Stimulated activated CD4-positive, alpha-beta T cell treated with anti-CD3 and anti-CD28 coated beads, Interleukin-2, amount 100 ng/mL, for 4 hours (primary cell): ENCODE measurements at regions not wholly inside any gene's neighbourhood (a gene's known extent, or its start where the extent isn't known, plus 50 kb on each side); places are given as distances from the start of the nearest gene placed in this dataset.
"Not testable (repeated sequence)": the region's sequence is repeated elsewhere in the genome, so short reads cannot be mapped to it uniquely, and the experiment has no call there.

Experiments
- DNase-seq: peaks from one replicate; pipeline ENCODE4 v3.0.0-alpha.2; 2020; ENCODE audit warnings: low read depth

DNA sequence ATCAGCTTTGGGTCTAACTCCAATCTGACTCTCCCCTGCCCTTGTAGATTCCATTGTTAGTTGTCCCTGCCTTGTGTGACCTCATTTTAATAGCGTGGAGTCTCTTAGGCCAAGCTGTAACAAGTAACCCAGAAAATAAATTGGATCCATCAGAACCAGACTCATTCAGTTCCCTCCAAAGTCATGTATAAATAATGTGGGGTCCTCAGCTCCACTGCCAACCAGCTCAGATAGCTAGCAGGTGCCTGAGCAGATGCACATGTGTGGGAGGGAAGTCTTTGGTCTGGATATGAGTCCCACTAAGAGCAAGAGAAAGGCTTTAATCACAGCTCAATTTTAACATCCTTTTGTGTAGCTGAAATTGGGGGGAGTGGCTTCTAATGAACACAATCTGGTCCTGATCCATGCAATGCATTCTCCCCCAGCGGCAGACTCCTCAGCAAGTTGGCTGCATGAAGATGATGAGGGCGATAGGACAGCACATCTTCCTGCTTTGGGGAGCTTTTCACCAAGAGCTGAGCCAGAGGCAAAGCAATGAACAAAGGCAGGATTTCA, 151.6 kb downstream of the ABCC12 start:
- no peak for DNase-seq

DNA sequence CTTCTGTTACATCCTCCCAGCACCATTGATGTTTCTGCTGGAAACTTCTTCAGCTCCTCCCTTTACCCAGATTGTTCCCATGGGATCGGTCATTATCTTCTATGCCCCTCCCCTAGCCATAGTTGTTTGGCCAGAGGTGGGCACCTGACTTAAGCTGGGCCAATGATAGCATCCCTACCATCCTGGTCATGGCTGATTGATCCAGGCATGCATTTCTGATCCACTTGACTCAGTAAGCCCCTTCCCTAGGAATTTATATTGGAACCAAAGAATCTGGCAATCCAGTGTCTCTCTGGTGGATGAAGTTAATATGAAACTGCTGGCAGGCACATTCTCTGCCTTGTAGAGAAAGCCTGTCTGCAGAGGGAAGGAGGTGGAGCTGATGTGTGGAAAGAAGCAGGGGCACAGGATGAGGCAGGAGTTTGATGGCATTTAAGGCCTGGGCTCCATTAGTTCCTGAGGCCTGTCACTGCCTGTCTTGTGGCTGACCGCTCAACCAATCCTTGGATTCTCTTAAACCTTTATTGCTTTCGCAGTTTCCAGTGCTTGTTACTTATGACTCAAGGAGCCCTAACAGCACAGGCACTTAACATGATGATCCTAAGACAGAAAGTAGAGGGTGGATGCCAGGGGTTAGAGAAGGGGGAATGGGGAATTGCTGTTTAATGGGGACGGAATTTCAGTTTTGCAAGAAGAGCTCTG, 152.4 kb downstream of the ABCC12 start:
- DNase-seq, result no peak

DNA sequence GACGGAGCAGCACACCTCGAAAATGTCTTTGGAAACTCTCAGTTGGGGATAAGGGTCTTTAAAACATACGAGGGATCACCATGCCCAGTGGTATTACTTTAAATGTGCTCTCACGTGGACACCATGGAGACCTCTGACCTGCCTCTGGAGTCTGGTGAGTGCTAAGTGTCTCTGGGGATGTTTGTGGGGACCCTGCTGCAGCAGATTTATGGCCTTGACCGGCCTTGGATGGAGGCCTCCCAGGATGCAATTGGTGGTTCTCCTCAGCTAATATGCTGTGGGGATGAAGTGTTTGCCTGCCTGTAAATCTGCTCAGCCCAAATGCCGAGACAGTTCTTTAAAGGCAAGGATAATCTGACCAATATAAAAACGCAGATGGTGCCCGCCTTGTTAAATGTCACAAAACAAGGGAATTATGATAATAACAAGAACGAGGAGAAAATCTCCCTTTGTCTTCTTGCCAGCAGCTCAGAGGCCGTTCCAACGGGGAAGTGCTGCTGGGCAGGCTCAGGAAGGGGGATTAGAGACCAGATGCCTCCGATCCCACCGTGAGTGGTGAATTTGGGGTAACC, 154.4 kb downstream of the ABCC12 start:
- DNase-seq, result no peak

DNA sequence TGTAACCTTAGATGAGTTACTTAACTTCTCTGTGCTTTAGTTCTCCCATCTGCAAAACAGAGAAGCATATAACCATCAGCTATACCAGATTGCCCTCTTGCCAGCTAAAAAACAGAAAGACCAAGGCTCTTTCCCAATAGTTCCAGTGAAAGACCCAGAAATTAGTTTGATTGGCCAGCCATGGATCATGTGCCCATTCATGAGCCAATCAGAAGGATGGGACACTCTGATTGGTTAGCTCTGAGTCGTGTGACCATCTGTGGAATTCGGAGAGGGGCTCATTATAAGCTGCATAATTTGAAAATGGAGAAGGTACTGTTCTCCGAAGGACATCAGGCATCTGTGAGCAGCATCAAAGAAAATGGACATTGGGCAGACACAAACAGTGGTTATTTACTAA, 155.2 kb downstream of the ABCC12 start:
- DNase-seq, result no peak

DNA sequence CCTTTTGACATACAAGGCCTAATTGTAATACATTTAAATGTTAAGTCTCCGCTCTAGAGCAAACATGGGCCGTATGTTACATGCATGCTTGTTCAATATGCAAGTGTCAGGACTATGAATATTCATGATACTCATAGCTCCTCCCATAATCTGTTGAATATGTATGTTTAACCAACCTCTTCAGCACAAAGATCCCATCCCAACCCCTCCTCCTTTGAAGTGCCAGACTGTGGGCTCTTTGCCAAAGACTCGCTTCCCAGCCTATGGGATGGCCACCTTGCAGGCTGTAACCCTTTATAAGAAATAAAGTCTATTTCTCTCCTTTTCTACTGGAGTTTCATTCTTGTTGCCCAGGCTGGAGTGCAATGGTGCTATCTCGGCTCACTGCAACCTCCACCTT, 156.2 kb downstream of the ABCC12 start:
- DNase-seq, result no peak

DNA sequence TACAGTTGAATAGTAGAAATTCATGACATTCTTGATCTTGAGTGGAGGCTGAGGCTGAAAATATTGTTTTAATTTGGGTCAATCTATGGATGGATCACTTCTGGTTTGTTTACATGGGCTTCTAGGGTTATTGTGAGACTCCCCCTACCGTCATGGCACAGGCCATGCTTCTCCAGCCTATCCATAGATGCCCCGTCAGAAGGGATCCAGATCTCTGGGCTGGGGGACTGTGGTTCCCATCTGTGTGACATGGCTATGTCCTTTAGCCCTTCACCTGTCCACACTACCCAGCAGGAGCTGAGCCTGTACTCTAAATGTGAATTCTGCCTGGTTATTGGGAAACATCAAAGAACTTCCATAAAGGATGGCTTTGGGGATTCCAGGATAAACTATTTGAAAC, 160.4 kb downstream of the ABCC12 start:
- no peak for DNase-seq

DNA sequence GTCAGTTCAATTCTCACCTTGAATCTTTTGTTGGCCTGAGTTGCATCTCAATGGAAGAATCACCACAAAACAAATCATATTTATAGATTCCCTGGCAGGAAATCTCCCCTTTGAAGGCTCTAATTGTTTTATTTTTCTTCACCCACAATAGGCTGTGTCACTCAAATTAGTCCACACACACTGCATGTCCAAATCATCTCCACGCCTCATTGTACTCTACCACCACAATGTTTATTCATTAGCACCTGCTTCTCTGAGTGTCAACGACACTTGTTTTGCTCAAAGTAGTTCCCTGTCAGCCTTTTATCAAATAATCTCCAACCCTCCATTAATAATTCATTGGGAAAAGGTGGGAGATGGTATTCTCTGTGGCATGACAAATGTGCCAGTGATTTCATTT, 164.3 kb downstream of the ABCC12 start:
- DNase-seq, result no peak

DNA sequence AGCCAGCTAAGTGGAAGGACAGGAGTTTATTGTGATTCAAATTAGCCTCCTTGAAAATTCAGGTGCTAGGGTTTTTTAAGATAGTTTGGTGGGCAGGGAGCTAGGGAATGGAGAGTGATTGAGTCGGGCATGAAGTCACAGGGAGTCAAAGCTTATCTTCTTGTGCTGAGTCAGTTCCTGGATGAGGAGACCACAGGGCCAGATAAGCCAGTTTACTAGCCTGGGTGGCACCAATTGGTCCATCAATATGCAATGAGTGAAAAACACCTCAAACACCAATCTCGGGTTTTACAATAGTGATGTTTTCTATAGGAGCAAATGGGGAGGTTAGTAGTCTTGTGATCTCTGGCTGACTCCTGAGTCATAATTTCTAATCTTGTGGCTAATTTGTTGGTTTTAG, 165.1 kb downstream of the ABCC12 start:
- DNase-seq, result no peak

DNA sequence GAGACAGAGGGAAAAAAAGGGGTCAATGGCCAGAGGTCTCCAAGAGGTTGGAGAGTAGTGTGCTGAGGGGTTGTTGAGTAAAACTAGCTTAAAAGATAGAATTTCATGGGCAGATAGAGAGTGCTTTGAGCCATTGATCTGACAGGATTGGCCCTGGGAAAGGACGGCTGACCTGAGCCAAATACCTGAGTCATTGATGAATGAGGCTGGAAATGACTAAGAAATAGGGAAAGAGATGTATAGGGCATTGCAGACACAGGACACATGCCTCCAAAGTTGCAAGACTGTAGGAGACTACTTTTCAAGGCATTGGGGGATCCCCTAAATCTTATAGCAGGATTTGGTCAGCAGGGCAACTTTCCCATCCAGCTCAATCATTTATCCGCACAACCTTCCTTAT, 168.7 kb downstream of the ABCC12 start:
- no peak for DNase-seq

DNA sequence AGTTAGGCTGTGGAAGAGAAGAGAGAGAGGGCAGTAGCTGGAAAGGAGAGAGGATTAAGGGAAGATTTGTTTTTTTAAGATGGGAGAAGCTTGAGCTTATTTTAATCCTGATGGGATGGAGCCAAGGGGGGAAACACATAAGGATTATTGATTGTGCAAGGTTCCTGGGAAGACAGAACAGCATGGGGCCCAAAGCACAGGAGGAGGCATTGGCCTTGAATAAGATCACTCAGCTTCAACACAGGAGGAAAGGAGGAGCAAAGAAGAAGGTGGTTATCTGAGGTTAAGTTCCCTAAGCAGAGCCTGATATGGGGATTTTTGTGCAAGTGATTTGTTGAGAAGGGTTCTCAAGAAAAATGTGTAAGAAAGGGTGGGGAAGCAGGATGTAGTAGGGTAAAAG, 169.8 kb downstream of the ABCC12 start:
- no peak for DNase-seq

DNA sequence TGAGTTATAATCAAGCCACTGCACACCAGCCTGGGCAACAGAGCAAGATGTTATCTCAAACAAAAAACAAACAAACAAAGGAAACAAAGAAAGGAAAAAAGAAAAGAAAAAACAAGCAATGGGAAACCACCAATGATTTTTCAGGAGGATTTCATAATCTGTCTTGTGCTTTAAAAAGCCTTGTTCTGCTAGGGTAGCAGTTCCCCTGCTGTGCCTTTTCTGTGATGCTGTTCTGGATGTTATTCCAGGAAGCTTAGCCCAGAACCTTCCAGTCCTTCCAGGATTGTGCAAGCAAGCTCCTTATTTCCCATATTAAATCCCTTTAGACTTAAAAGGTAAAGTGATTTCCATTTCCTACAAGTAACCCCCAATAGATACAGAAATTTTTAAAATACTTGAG, 171.1 kb downstream of the ABCC12 start:
- DNase-seq, result no peak

DNA sequence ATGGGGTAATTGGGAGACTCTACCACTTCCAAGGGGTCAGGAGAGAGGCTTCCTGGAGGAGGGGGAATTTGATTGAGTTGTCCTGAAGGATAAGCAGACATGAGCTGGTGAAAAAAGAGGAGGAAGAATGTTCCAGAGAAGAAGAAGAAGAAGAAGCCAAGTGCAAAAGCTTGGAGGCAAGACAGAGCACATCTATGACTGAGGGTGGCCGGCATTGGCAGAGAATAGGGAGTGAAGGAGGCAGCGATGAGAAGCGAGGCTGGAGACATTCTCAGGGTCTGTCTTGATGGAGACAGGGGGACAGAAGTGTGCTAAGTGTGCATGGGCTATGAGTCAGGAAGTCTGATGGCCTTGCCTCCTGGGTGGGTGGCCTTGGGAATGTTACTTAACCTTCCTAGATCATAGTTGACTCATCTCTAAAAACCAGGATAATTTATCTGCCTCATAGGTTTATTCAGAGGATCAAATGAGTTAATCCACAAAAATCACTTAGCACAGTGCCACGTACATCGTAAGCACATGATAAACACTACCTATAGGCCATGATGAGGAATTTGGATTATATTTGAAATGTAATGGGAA, 171.7 kb downstream of the ABCC12 start:
- DNase-seq, result no peak

DNA sequence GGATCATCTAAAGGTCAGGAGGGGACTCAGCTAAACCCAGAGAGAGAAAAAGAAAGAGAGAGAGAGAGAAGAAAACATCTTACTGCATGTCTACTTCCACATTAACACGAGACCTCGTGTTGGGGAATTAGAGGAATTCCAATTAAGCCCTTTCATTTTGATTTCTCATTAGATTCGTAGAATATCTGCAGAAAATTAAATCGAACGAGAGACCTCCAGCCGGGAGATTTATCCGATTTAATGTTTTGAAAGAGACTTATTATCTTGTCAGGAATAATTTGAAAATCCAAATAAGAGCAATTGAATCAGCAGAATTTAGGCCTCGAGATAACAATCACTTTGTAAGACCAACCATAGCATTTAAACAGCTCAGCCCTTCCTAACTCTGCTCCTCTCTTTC, 175.6 kb downstream of the ABCC12 start:
- DNase-seq, result no peak

DNA sequence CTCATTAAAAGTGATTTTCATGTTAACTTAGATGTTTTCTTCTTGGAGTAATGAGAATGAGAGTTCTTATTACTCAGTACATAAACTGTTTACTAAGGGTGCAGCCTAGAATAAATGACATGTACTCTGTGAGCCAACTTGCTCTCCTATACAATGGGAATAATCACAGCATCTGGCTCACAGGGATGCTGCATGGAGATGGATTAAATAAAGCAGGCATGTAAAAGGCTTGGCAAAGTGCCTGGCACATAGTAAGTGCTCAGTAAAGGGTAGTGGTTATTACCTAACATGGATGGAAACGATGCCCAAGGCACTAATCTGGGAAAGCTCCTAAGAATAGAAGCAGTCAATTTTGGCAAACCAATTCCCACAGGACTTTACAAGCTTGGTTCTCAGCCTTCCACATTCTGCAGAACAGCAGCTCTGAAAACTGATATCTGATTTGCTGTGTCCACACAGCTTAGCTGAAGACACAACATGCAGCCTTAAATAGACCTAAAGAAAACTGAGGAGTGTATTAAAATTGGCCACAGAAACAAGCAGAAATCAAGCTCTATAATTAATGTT, 176.1 kb downstream of the ABCC12 start:
- DNase-seq, result no peak

DNA sequence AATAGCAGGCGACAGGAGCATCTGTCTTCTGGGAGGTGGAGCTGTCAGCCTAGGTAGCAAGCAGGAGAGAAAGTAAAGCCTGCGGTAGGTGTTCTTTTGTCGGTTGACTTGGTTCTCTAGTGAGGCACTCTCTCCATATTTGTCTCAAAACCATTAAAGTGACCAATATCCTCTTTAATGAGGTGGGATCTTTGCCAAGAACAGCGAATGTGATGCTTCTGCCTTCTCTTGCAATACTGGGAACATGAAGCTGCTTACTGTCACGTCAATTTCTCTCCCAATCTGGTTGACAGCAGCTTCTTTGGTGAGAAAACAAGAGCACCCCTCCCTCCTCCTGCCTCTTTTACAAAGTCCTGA, 176.7 kb downstream of the ABCC12 start:
- DNase-seq, result no peak

DNA sequence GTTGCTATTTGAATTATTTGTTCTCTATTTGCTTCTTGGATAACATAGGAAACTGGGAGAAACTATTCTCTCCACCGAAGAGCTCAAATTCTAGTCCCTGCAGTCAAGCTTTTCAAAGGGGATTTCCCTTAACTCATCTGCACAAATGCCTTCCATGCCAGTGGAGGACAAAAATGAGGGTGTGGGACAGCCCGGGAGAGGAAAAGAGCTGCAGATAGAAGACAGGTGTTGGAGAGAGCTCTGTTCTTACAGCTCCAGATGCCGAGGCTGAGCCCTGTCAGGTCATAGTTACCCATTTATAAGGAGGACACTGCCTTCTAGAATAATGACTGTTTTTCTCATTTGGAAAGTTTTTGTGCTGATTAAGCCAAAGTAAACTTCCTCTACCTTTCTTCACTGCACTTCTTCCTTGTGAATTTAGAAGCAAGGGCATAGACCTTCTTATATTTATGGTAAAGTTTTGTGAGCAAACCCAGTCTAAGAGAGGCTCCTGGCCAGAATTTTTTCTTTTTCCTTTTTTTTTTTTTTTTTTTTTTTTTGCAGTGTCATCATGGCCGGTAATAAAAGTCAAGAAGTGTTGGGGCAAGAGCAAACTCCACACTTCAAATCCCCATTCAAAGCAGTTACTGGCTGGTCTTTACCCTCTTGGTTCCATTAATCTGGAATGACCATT, 177.2 kb downstream of the ABCC12 start:
- DNase-seq, result no peak

DNA sequence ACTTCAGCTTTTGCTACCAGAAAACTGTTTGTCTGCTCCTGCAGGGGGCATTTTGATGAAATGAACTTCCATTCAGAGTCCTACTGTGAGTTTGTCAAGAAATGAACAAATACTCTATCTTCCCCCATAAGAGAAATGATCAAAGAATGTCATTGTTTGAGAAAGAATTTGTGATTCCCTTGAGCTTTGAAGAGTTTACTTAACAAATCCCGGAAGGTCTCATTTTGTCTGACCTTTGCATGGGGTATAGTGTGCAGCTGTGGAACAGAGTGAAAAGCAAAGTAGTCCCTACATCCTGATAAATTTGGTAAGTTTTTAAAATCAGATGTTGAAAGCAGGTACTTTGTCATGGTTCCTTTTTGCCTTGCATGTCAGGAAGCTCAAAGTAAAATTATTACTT, 178.0 kb downstream of the ABCC12 start:
- no peak for DNase-seq

DNA sequence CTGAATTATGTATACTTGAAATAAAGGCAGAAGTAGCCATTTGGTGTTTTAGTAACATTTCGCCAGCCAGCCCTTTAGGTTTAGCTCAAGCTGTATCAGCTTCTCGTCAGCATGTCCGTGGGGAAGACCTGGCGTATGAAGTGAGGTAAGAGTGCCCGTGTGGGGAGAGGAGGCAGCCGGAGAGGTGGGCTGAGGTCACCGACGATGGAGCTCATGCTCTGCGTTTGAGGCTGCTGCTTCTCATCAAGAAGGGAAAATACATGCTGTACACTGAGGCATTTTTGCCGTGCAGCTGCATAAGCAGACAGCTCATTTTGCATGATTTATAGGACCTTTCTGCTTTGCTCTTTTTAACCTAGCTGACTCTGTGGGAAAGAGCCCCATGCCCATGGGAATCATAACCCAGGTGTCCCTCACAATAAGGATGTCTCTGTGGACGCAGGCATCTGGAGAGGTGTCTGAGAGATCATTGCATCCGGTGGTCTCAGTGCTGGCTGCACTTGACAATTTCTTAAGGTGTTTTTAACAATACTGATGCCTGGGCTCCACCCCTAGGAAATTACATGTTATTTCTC, 179.1 kb downstream of the ABCC12 start:
- DNase-seq, result no peak

DNA sequence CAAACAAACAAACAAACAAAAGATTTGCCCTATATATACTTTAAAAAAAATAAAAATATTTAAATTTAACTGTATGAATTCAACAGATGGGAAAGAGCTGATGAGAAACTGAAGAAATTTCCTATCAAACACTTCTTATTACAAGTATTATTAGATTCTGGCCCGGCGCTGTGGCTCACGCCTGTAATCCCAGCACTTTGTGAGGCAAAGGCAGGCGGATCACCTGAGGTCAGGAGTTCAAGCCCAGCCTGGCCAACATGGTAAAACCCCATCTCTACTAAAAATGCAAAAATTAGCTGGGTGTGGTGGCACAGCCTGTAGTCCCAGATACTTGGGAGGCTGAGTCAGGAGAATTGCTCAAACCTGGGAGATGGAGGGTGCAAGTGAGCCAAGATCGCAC, 180.8 kb downstream of the ABCC12 start:
- DNase-seq, result not testable (repeated sequence)

DNA sequence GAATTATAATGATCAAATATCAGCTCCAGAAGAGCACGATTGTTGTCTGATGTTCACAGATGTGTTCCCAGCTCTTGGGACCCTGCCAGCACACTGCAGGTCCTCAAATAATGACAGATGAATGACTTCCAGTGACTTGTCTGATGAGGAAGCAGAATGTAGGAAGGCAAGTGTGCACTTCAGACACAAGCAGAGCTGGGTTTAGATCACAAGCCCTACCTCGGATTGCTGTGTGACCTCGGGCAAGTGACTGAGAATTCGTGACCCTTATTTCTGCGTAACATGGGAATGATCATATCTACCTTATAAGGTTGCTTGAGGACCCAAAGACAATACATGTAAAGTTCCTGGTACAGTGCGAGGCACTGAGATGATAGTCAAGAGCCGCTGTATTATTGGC, 182.2 kb downstream of the ABCC12 start:
- no peak for DNase-seq

DNA sequence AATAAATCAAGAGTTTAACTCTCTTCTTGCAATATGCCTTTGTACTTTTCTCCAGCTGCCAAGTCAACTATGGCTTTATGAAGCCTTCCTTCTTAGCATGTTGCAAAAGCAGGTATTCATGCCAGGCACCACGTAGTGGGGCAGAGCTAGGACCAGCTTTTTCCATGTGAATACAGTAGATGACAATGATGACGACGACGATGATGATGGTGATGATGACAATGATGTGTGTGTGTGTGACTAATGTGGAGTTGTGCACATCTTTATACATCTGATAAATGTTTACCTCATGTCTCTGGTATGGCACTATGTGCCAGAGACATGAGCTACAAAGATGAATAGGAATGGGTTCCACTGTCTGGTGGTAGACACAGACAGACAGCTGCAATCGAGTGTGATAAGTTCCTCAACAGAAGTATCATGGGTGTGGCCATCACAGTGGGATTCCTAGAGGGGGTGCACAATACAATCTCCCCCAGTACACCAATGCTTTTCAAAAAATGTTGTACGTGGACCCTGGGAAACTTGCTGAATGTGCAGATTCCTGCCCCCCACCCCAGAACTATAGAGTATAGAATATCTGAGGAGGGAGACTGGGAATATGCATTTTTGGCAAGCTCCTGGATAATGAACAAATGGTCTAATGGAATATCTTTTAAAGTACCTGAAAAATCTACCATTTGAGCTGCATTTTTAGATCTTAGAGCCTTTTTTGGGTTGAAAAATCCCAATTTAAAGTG, 183.4 kb downstream of the ABCC12 start:
- DNase-seq, result no peak

DNA sequence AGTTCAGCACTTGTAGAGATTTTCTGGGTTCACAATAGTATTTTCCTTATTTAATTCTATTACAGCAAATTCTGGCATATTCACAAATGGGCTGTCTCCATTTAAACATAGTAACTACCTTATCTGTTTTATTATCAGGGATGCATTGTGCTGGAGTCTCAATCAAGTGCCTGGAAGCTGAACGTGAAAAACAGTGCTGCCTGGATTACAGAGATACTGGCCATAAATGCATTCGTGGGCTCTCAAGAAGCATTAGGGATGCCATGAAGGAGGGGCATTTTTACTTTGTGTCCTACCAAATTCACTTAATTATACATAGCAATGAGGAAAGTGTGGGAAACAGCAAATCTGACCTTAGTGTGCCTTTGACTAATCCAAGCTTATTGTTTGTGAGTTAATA, 184.6 kb downstream of the ABCC12 start:
- DNase-seq, result no peak
